A549 (cell line): ENCODE measurements at regions not wholly inside any gene's neighbourhood (a gene's known extent, or its start where the extent isn't known, plus 50 kb on each side); places are given as distances from the start of the nearest gene placed in this dataset.

Experiments
- ATAC-seq, 2 experiments: fragments of 200-7000 bp in 1 of 2; fragments of >200 bp in 1 of 2; cut with Nextera tagmentation in 1 of 2; cut with Tn5 transposase in 1 of 2; 3 replicates each; pipeline versions ENCODE4 v1.8.0 to v1.9.1; 2018 to 2020; ENCODE audit warnings: mild to moderate bottlenecking in 1 of 2, moderate library complexity in 1 of 2
- CTCF ChIA-PET: fragments of 300-600 bp; sonication (Branson Sonifier 250); formaldehyde crosslinking; extraction: SDS; loops from one replicate; lab custom pipeline; 2021; ENCODE audit warnings: antibody characterized with exemption, inconsistent platforms; lab: Yijun Ruan, JAX
- POLR2A ChIA-PET: fragments of 350-600 bp; formaldehyde crosslinking; extraction: SDS; loops from one replicate; lab custom pipeline; 2021; ENCODE audit warnings: antibody characterized with exemption, inconsistent platforms; lab: Yijun Ruan, JAX
- DNase-seq, 2 experiments: peaks; one replicate each; pipeline versions ENCODE4 v3.0.0 to v3.0.0-alpha.2; 2011 to 2016; ENCODE audit warnings: low read depth in 1 of 2, low spot score in 1 of 2
- FAIRE-seq: peaks from 2 replicates; lab custom pipeline; 2011; peaks lifted over from hg19 to GRCh38; lab: Jason Lieb, UNC
- H3K27ac ChIP-seq, 2 experiments: fragments of >200 bp; sonication (Bioruptor Twin); formaldehyde crosslinking; 3 replicates each; pipeline ENCODE4 v1.5.1; 2016 to 2017
- H3K4me1 ChIP-seq: fragments of >200 bp; sonication (Bioruptor Twin); formaldehyde crosslinking; 3 replicates; pipeline ENCODE4 v1.6.1; 2016
- H3K4me2 ChIP-seq: fragments of >200 bp; sonication (Bioruptor Twin); formaldehyde crosslinking; 3 replicates; pipeline ENCODE4 v1.6.1; 2016
- H3K4me3 ChIP-seq: fragments of >200 bp; sonication (Bioruptor Twin); formaldehyde crosslinking; 3 replicates; pipeline ENCODE4 v1.5.1; 2016
- H3K9me3 ChIP-seq: fragments of >200 bp; sonication (Bioruptor Twin); formaldehyde crosslinking; 3 replicates; pipeline ENCODE4 v1.6.1; 2016
- CBX8 ChIP-seq: fragments of 200-600 bp; sonication (generic); IDR thresholded peaks from 2 replicates; pipeline ENCODE4 v1.6.1; 2016
- CHD2 ChIP-seq: fragments of 150-350 bp; IDR thresholded peaks from 2 replicates; pipeline ENCODE4 v1.6.1; 2014; ENCODE audit warnings: low read length; ENCODE audit not compliant: partially characterized antibody
- CHD4 ChIP-seq: fragments of 200-600 bp; sonication (generic); IDR thresholded peaks from 2 replicates; pipeline ENCODE4 v1.6.1; 2016; ENCODE audit warnings: antibody characterized with exemption, mild to moderate bottlenecking, borderline replicate concordance
- EHF ChIP-seq: fragments of 250-450 bp; sonication (Bioruptor Pico); IDR thresholded peaks from 2 replicates; pipeline ENCODE4 v1.5.0; 2020; ENCODE audit warnings: mild to moderate bottlenecking
- EP300 ChIP-seq, 2 experiments: fragments of >200 bp; sonication (Bioruptor Twin); formaldehyde crosslinking; IDR thresholded peaks; 2 replicates in 1 of 2; 3 replicates in 1 of 2; pipeline ENCODE4 v1.6.1; 2016 to 2017
- ESRRA ChIP-seq: fragments of 150-350 bp; IDR thresholded peaks from 2 replicates; pipeline ENCODE4 v1.6.1; 2014; ENCODE audit warnings: mild to moderate bottlenecking, low read length, borderline replicate concordance
- FOSL2 ChIP-seq, 2 experiments: fragments of 450-650 bp in 1 of 2; fragments of >200 bp in 1 of 2; sonication (Bioruptor Twin) in 1 of 2; formaldehyde crosslinking; IDR thresholded peaks; 2 replicates each; pipeline versions ENCODE4 v1.5.0 to v1.6.1; 2016 to 2020; ENCODE audit warnings: mild to moderate bottlenecking in 1 of 2, moderate library complexity in 1 of 2
- HOXA7 ChIP-seq: fragments of 250-450 bp; sonication (Bioruptor Pico); IDR thresholded peaks from 2 replicates; pipeline ENCODE4 v1.5.0; 2020; ENCODE audit warnings: mild to moderate bottlenecking, moderate library complexity
- HOXB13 ChIP-seq: fragments of 250-450 bp; sonication (Bioruptor Pico); IDR thresholded peaks from 2 replicates; pipeline ENCODE4 v1.5.0; 2020; ENCODE audit warnings: low read depth, mild to moderate bottlenecking, moderate library complexity
- HOXB5 ChIP-seq: fragments of 250-450 bp; sonication (Bioruptor Pico); IDR thresholded peaks from 2 replicates; pipeline ENCODE4 v1.5.0; 2020; ENCODE audit warnings: mild to moderate bottlenecking, moderate library complexity
- KDM1A ChIP-seq: fragments of 200-600 bp; sonication (generic); IDR thresholded peaks from 2 replicates; pipeline ENCODE4 v1.6.1; 2016; ENCODE audit warnings: low read depth, mild to moderate bottlenecking
- KDM5A ChIP-seq: fragments of 200-600 bp; sonication (generic); IDR thresholded peaks from 2 replicates; pipeline ENCODE4 v1.6.1; 2016; ENCODE audit warnings: antibody characterized with exemption, mild to moderate bottlenecking
- MAFK ChIP-seq: fragments of 450-650 bp; IDR thresholded peaks from 2 replicates; pipeline ENCODE4 v1.6.1; 2014; ENCODE audit not compliant: partially characterized antibody
- MYC ChIP-seq: IDR thresholded peaks from 2 replicates; pipeline ENCODE4 v1.6.1; 2012; ENCODE audit warnings: mild to moderate bottlenecking, inconsistent platforms, low read length, improper control_type of control experiment, borderline replicate concordance
- RAD21 ChIP-seq, 2 experiments: fragments of >200 bp in 1 of 2; sonication (Bioruptor Twin) in 1 of 2; formaldehyde crosslinking in 1 of 2; IDR thresholded peaks in 1 of 2; conservative IDR thresholded peaks in 1 of 2; 2 replicates in 1 of 2; 3 replicates in 1 of 2; pipeline ENCODE4 v1.6.1; 2012 to 2018; ENCODE audit warnings: inconsistent platforms in 1 of 2
- ZC3H11A ChIP-seq: fragments of 450-650 bp; IDR thresholded peaks from 2 replicates; pipeline ENCODE4 v1.6.1; 2014; ENCODE audit warnings: antibody characterized with exemption, mild to moderate bottlenecking
- ZFP36 ChIP-seq: fragments of 450-650 bp; IDR thresholded peaks from 2 replicates; pipeline ENCODE4 v1.6.1; 2014; ENCODE audit warnings: borderline replicate concordance; ENCODE audit not compliant: partially characterized antibody
- WGBS: methylation state at CpG from one replicate; pipeline ENCODE4 v1.1.6; 2017; ENCODE audit errors: missing lambda C conversion rate; 5-methylcytosine and 5-hydroxymethylcytosine counted together
- TF ChIP-seq, protein P1 (sequence below): fragments of >200 bp; sonication (Bioruptor Twin); formaldehyde crosslinking; IDR thresholded peaks from 3 replicates; pipeline ENCODE4 v1.5.1; 2016
- TF ChIP-seq, protein P2 (sequence below): IDR thresholded peaks from 2 replicates; pipeline ENCODE4 v1.6.1; 2012
- TF ChIP-seq, protein P3 (sequence below): fragments of >200 bp; sonication (Bioruptor Twin); formaldehyde crosslinking; IDR thresholded peaks from 3 replicates; pipeline ENCODE4 v1.6.1; 2016
- TF ChIP-seq, protein P4 (sequence below): fragments of 250-450 bp; sonication (Bioruptor Pico); IDR thresholded peaks from 2 replicates; pipeline ENCODE4 v1.5.0; 2021; ENCODE audit warnings: mild to moderate bottlenecking, moderate library complexity, borderline replicate concordance
- TF ChIP-seq, protein P5 (sequence below): fragments of 150-350 bp; IDR thresholded peaks from 2 replicates; pipeline ENCODE4 v1.6.1; 2014; ENCODE audit warnings: low read depth, mild to moderate bottlenecking, low read length
- TF ChIP-seq, protein P6 (sequence below): IDR thresholded peaks from 2 replicates; pipeline ENCODE4 v1.6.1; 2012; ENCODE audit warnings: low read depth, borderline replicate concordance
- TF ChIP-seq, protein P7 (sequence below): fragments of 450-650 bp; IDR thresholded peaks from 2 replicates; pipeline ENCODE4 v1.6.1; 2014; ENCODE audit warnings: antibody characterized with exemption
- TF ChIP-seq, protein P8 (sequence below): fragments of 250-450 bp; sonication (Bioruptor Pico); IDR thresholded peaks from 2 replicates; pipeline ENCODE4 v1.5.0; 2020; ENCODE audit warnings: low read depth, mild to moderate bottlenecking, moderate library complexity

DNA sequence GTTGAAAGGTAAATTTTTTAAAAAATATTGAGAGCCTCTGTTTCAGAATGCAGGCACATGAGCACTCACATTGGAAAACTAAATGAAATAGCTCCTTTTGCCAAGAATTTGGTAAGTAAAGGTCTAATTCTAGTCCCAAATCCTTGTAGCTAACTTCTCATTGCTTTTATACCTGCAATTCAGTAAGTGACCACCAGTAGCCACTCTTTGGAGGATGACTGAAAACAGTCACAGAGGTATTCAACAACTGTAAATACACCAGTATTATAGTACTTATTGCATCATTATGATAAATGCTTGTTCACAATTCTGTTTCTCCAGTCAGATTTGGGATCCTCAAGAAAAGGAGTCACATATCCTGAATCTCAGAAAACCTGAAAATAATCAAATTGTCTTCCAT, 562.4 kb upstream of the CDH11 start:
- TF ChIP-seq HOXA7 (no peak), ZC3H11A (no peak), HOXB13 (CRISPR knock-in tag) (no peak), CHD4 (no peak), CBX8 (no peak)
- TF ChIP-seq, protein P1, sequence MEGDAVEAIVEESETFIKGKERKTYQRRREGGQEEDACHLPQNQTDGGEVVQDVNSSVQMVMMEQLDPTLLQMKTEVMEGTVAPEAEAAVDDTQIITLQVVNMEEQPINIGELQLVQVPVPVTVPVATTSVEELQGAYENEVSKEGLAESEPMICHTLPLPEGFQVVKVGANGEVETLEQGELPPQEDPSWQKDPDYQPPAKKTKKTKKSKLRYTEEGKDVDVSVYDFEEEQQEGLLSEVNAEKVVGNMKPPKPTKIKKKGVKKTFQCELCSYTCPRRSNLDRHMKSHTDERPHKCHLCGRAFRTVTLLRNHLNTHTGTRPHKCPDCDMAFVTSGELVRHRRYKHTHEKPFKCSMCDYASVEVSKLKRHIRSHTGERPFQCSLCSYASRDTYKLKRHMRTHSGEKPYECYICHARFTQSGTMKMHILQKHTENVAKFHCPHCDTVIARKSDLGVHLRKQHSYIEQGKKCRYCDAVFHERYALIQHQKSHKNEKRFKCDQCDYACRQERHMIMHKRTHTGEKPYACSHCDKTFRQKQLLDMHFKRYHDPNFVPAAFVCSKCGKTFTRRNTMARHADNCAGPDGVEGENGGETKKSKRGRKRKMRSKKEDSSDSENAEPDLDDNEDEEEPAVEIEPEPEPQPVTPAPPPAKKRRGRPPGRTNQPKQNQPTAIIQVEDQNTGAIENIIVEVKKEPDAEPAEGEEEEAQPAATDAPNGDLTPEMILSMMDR = no peak
- TF ChIP-seq, protein P2, sequence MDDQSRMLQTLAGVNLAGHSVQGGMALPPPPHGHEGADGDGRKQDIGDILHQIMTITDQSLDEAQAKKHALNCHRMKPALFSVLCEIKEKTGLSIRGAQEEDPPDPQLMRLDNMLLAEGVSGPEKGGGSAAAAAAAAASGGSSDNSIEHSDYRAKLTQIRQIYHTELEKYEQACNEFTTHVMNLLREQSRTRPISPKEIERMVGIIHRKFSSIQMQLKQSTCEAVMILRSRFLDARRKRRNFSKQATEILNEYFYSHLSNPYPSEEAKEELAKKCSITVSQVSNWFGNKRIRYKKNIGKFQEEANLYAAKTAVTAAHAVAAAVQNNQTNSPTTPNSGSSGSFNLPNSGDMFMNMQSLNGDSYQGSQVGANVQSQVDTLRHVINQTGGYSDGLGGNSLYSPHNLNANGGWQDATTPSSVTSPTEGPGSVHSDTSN = no peak
- POLR2A ChIA-PET = no interaction called here
- Histone ChIP-seq H3K27ac (no peak overlapping the region), H3K4me2 (no peak overlapping the region), H3K9me3 (no peaks in the 10 kb centered on the region; the same call in 2 of the 3 replicates), H3K4me3 (no peak overlapping the region), H3K4me1 (no peaks in the 10 kb centered on the region)
- no peak for FAIRE-seq
- no peak for DNase-seq
- CTCF ChIA-PET = no interaction called here
- ATAC-seq = no peak

DNA sequence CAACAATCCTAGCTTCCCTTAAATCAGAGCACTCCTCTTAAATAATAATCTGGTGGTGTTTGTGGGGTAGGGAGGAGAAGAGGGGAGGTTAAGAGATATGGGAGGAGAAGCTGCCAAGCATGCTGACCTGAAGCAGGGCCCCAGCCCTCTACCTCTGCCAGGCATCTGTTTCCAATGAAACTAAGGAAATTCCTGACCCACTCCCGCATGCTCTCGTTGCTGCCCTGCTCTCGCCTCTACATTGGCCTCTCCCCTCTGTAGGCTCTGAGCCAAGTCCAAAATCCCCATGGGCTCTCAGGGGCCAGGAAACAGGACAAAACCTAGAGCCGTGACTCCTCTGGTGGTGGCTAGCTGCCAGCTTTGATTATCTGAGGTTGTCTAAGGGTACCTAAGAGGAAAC, 559.5 kb upstream of the CDH11 start:
- 3% methylated on average over 4 of the region's 4 CpGs for WGBS
- FAIRE-seq (no peak), DNase-seq (no peak), ATAC-seq (no peak)
- H3K4me1 ChIP-seq = no peaks in the 10 kb centered on the region
- H3K4me2 ChIP-seq = no peak overlapping the region
- H3K4me3 ChIP-seq = no peak overlapping the region
- ChIA-PET POLR2A (no interaction called here), CTCF (no interaction called here)
- no peak overlapping the region for H3K27ac ChIP-seq
- no peaks in the 10 kb centered on the region; the same call in 2 of the 3 replicates for H3K9me3 ChIP-seq
- TF ChIP-seq HOXA7 (no peak), MYC (no peak), KDM1A (no peak), EP300 (IDR thresholded peaks at IDR 0.05) (no peak), RAD21 (conservative IDR thresholded peaks at IDR 0.05 in 1 of 2, IDR thresholded peaks at IDR 0.05 in 1 of 2) (no peak), HOXB5 (no peak), ESRRA (no peak), KDM5A (no peak)
- TF ChIP-seq, protein P3, sequence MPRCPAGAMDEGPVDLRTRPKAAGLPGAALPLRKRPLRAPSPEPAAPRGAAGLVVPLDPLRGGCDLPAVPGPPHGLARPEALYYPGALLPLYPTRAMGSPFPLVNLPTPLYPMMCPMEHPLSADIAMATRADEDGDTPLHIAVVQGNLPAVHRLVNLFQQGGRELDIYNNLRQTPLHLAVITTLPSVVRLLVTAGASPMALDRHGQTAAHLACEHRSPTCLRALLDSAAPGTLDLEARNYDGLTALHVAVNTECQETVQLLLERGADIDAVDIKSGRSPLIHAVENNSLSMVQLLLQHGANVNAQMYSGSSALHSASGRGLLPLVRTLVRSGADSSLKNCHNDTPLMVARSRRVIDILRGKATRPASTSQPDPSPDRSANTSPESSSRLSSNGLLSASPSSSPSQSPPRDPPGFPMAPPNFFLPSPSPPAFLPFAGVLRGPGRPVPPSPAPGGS = no peak
- TF ChIP-seq, protein P4, sequence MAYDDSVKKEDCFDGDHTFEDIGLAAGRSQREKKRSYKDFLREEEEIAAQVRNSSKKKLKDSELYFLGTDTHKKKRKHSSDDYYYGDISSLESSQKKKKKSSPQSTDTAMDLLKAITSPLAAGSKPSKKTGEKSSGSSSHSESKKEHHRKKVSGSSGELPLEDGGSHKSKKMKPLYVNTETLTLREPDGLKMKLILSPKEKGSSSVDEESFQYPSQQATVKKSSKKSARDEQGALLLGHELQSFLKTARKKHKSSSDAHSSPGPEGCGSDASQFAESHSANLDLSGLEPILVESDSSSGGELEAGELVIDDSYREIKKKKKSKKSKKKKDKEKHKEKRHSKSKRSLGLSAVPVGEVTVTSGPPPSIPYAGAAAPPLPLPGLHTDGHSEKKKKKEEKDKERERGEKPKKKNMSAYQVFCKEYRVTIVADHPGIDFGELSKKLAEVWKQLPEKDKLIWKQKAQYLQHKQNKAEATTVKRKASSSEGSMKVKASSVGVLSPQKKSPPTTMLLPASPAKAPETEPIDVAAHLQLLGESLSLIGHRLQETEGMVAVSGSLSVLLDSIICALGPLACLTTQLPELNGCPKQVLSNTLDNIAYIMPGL = no peak
- TF ChIP-seq, protein P5, sequence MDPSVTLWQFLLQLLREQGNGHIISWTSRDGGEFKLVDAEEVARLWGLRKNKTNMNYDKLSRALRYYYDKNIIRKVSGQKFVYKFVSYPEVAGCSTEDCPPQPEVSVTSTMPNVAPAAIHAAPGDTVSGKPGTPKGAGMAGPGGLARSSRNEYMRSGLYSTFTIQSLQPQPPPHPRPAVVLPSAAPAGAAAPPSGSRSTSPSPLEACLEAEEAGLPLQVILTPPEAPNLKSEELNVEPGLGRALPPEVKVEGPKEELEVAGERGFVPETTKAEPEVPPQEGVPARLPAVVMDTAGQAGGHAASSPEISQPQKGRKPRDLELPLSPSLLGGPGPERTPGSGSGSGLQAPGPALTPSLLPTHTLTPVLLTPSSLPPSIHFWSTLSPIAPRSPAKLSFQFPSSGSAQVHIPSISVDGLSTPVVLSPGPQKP = no peak

DNA sequence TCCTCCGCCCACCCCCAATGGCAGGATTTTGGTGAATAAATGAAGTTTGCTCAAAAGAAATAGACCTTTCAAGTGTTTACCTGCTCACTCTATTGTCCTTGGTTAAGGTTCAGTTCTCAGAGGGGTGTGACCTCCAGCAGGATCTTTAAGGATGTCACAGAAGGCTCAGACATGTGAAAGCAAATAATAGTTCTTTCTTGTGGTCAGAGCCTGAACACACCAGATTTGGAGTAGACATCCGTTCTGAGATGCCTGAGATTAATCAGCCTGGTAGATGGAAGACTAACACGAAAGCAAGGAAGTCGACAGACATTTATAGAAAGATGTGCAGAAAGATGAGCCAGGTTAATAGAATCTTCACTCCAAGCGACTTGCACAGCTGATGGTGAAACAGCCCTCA, 557.9 kb upstream of the CDH11 start:
- H3K4me3 ChIP-seq = no peak overlapping the region
- CTCF ChIA-PET = no interaction called here
- H3K4me2 ChIP-seq = no peak overlapping the region
- FAIRE-seq = no peak
- 7% methylated on average over 5 of the region's 5 CpGs for WGBS
- POLR2A ChIA-PET = no interaction called here
- no peaks in the 10 kb centered on the region for H3K4me1 ChIP-seq
- DNase-seq = no peak
- H3K9me3 ChIP-seq = no peaks in the 10 kb centered on the region; the same call in 2 of the 3 replicates
- no peak overlapping the region for H3K27ac ChIP-seq
- no peak for ATAC-seq
- TF ChIP-seq CHD2 = no peak
- TF ChIP-seq, protein P6, sequence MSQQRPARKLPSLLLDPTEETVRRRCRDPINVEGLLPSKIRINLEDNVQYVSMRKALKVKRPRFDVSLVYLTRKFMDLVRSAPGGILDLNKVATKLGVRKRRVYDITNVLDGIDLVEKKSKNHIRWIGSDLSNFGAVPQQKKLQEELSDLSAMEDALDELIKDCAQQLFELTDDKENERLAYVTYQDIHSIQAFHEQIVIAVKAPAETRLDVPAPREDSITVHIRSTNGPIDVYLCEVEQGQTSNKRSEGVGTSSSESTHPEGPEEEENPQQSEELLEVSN = no peak
- TF ChIP-seq CBX8 = no peak
- TF ChIP-seq EP300 (IDR thresholded peaks at IDR 0.05) = no peak
- TF ChIP-seq EHF (CRISPR knock-in tag) = no peak
- no peak for TF ChIP-seq HOXA7
- TF ChIP-seq, protein P7, sequence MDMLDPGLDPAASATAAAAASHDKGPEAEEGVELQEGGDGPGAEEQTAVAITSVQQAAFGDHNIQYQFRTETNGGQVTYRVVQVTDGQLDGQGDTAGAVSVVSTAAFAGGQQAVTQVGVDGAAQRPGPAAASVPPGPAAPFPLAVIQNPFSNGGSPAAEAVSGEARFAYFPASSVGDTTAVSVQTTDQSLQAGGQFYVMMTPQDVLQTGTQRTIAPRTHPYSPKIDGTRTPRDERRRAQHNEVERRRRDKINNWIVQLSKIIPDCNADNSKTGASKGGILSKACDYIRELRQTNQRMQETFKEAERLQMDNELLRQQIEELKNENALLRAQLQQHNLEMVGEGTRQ = no peak
- no peak for TF ChIP-seq FOSL2 (IDR thresholded peaks at IDR 0.05)
- no peak for TF ChIP-seq FOSL2 (CRISPR knock-in tag; IDR thresholded peaks at IDR 0.05)
- no peak for TF ChIP-seq MYC
- no peak for TF ChIP-seq MAFK
- TF ChIP-seq ZFP36 = no peak
- TF ChIP-seq, protein P8, sequence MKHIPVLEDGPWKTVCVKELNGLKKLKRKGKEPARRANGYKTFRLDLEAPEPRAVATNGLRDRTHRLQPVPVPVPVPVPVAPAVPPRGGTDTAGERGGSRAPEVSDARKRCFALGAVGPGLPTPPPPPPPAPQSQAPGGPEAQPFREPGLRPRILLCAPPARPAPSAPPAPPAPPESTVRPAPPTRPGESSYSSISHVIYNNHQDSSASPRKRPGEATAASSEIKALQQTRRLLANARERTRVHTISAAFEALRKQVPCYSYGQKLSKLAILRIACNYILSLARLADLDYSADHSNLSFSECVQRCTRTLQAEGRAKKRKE (CRISPR knock-in tag) = no peak
